ENCODE measurements at regions not wholly inside any gene's neighbourhood (a gene's known extent, or its start where the extent isn't known, plus 50 kb on each side); places are given as distances from the start of the nearest gene placed in this dataset.

GRCh38 chr4:24392613-24393012 is 191.7 kb downstream of the DHX15 start:
- WGBS, 3 donors, result 90 to 92% (median 92%) methylated on average over 5 of the region's 5 CpGs
- Histone ChIP-seq H3K27me3 (ENCODE audit: insufficient read depth in 3 of 3, low read length in 2 of 3) (no peaks in the 10 kb centered on the region), H3K9me3 (no peaks in the 10 kb centered on the region), H3K4me1 (no peaks in the 10 kb centered on the region), H3K36me3 (ENCODE audit: insufficient read depth in 1 of 2, low read depth in 1 of 2) (no peaks in the 10 kb centered on the region), H3K4me3 (no peak overlapping the region), H3K27ac (no peak overlapping the region)
- intact Hi-C loops (cut with DNase I), result no loop called here
- DNase-seq (no peak), ATAC-seq (no peak)
- no peak for TF ChIP-seq CTCF (IDR thresholded peaks at IDR 0.05)

GRCh38 chr4:24382381-24382780 is 202.0 kb downstream of the DHX15 start:
- 4 to 10% (median 6%) methylated on average over 2 of the region's 2 CpGs for WGBS, 3 donors
- ATAC-seq (peak; percentile 76 to 95 (median 84)), DNase-seq (no peak)
- H3K4me3 ChIP-seq, result no peak overlapping the region
- no peaks in the 10 kb centered on the region for H3K27me3 ChIP-seq (ENCODE audit: insufficient read depth in 3 of 3, low read length in 2 of 3)
- H3K4me1 ChIP-seq, result no peaks in the 10 kb centered on the region
- no peak overlapping the region for H3K27ac ChIP-seq
- TF ChIP-seq CTCF (IDR thresholded peaks at IDR 0.05), result no peak
- intact Hi-C loops (cut with DNase I), result no loop called here
- H3K36me3 ChIP-seq (ENCODE audit: insufficient read depth in 1 of 2, low read depth in 1 of 2), result no peaks in the 10 kb centered on the region
- H3K9me3 ChIP-seq, result peaks cover 5% of the 10 kb centered on the region

GRCh38 chr4:24380957-24381665 is 203.2 kb downstream of the DHX15 start:
- Histone ChIP-seq H3K27me3 (ENCODE audit: insufficient read depth in 3 of 3, low read length in 2 of 3) (no peaks in the 10 kb centered on the region), H3K4me3 (no peak overlapping the region), H3K4me1 (no peaks in the 10 kb centered on the region), H3K27ac (no peak overlapping the region), H3K9me3 (no peaks in the 10 kb centered on the region), H3K36me3 (ENCODE audit: insufficient read depth in 1 of 2, low read depth in 1 of 2) (no peaks in the 10 kb centered on the region)
- ATAC-seq (no peak), DNase-seq (no peak)
- 70 to 80% (median 76%) methylated on average over 2 of the region's 2 CpGs for WGBS, 3 donors
- TF ChIP-seq CTCF (IDR thresholded peaks at IDR 0.05), result no peak
- intact Hi-C loops (cut with DNase I), result no loop called here

- H3K4me1 ChIP-seq, result peaks cover 13% of the 10 kb centered on the region
- no peak for DNase-seq
- TF ChIP-seq CTCF (IDR thresholded peaks at IDR 0.05), result no peak
- no peak for ATAC-seq
- H3K9me3 ChIP-seq, result no peaks in the 10 kb centered on the region
- intact Hi-C loops (cut with DNase I), result no loop called here
- no peak overlapping the region for H3K27ac ChIP-seq
- 6 to 28% (median 8%) methylated on average over 2 of the region's 2 CpGs for WGBS, 3 donors
- no peaks in the 10 kb centered on the region for H3K27me3 ChIP-seq (ENCODE audit: insufficient read depth in 3 of 3, low read length in 2 of 3)
- H3K36me3 ChIP-seq (ENCODE audit: insufficient read depth in 1 of 2, low read depth in 1 of 2), result no peaks in the 10 kb centered on the region
- H3K4me3 ChIP-seq, result no peak overlapping the region
Observed at GRCh38 chr4:24373704-24374103, 210.7 kb downstream of the DHX15 start.

GRCh38 chr4:24372881-24373280 is 211.5 kb downstream of the DHX15 start:
- intact Hi-C loops (cut with DNase I), result no loop called here
- ATAC-seq, result no peak
- no peak overlapping the region for H3K27ac ChIP-seq
- no peak for TF ChIP-seq CTCF (IDR thresholded peaks at IDR 0.05)
- H3K4me1 ChIP-seq, result peaks cover 16% of the 10 kb centered on the region
- H3K27me3 ChIP-seq (ENCODE audit: insufficient read depth in 3 of 3, low read length in 2 of 3), result no peaks in the 10 kb centered on the region
- DNase-seq, result no peak
- no peak overlapping the region for H3K4me3 ChIP-seq
- 60 to 79% (median 63%) methylated on average over 9 of the region's 9 CpGs for WGBS, 3 donors
- no peaks in the 10 kb centered on the region for H3K36me3 ChIP-seq (ENCODE audit: insufficient read depth in 1 of 2, low read depth in 1 of 2)
- no peaks in the 10 kb centered on the region for H3K9me3 ChIP-seq
